Liver (tissue), 8 donors: ENCODE measurements at regions not wholly inside any gene's neighbourhood (a gene's known extent, or its start where the extent isn't known, plus 50 kb on each side); places are given as distances from the start of the nearest gene placed in this dataset.

ENCODE experiments used
- DNase-seq: peaks from one replicate; pipeline ENCODE4 v3.0.0-alpha.2; 2017; ENCODE audit warnings: low spot score
- H3K27ac ChIP-seq, 2 donors: one replicate each; pipeline ENCODE4 v1.7.0; 2013; ENCODE audit warnings: inconsistent platforms in 2 of 2, low read length in 2 of 2, control low read depth in 1 of 2, low read depth in 1 of 2, mild to moderate bottlenecking in 1 of 2
- H3K27me3 ChIP-seq, 4 donors: one replicate each; pipeline versions ENCODE4 v1.6.1 to v1.7.0; 2013; ENCODE audit warnings: low read length in 3 of 4, inconsistent platforms in 1 of 4, mild to moderate bottlenecking in 1 of 4, moderate library complexity in 1 of 4; ENCODE audit not compliant: control insufficient read depth in 4 of 4, insufficient read depth in 4 of 4
- H3K36me3 ChIP-seq, 4 donors: one replicate each; pipeline versions ENCODE4 v1.6.1 to v1.7.0; 2013; ENCODE audit warnings: low read length in 3 of 4, mild to moderate bottlenecking in 3 of 4, low read depth in 1 of 4, moderate library complexity in 1 of 4; ENCODE audit not compliant: control insufficient read depth in 4 of 4, insufficient read depth in 3 of 4
- H3K4me1 ChIP-seq, 4 donors: one replicate each; pipeline versions ENCODE4 v1.6.1 to v1.7.0; 2013; ENCODE audit warnings: low read length in 3 of 4, mild to moderate bottlenecking in 3 of 4, moderate library complexity in 1 of 4; ENCODE audit not compliant: control insufficient read depth in 4 of 4, insufficient read depth in 4 of 4
- H3K4me3 ChIP-seq, 3 donors: one replicate each; pipeline versions ENCODE4 v1.6.1 to v1.7.0; 2013; ENCODE audit warnings: low read length in 3 of 3, control low read depth in 1 of 3, low read depth in 1 of 3, mild to moderate bottlenecking in 1 of 3
- H3K9ac ChIP-seq, 2 donors: one replicate each; pipeline ENCODE4 v1.7.0; 2013; ENCODE audit warnings: low read length in 2 of 2, mild to moderate bottlenecking in 2 of 2, moderate library complexity in 2 of 2, control low read depth in 1 of 2, low read depth in 1 of 2
- H3K9me3 ChIP-seq, 4 donors: one replicate each; pipeline versions ENCODE4 v1.6.1 to v1.7.0; 2013; ENCODE audit warnings: low read length in 3 of 4; ENCODE audit not compliant: control insufficient read depth in 4 of 4
- ATF3 ChIP-seq: IDR thresholded peaks from 2 replicates; pipeline ENCODE4 v1.6.1; 2016; ENCODE audit warnings: antibody characterized with exemption
- CTCF ChIP-seq: fragments of 150-350 bp; IDR thresholded peaks from 2 replicates; pipeline ENCODE4 v1.5.1; 2017; ENCODE audit warnings: improper control_type of control experiment, low read depth, low read length; ENCODE audit not compliant: missing input control
- EGR1 ChIP-seq, 2 donors: IDR thresholded peaks; 2 replicates each; pipeline ENCODE4 v1.6.1; 2016 to 2018; ENCODE audit warnings: antibody characterized with exemption in 2 of 2, low read depth in 2 of 2
- FOXA1 ChIP-seq: IDR thresholded peaks from 2 replicates; pipeline ENCODE4 v1.6.1; 2016; ENCODE audit warnings: antibody characterized with exemption
- FOXA2 ChIP-seq: IDR thresholded peaks from 2 replicates; pipeline ENCODE4 v1.6.1; 2016; ENCODE audit warnings: antibody characterized with exemption
- HNF4A ChIP-seq, 2 donors: conservative IDR thresholded peaks; 2 replicates each; pipeline ENCODE4 v1.6.1; 2016; ENCODE audit warnings: antibody characterized with exemption in 2 of 2, mild to moderate bottlenecking in 2 of 2
- HNF4G ChIP-seq: IDR thresholded peaks from 2 replicates; pipeline ENCODE4 v1.6.1; 2016; ENCODE audit warnings: antibody characterized with exemption
- JUND ChIP-seq, 2 donors: IDR thresholded peaks; 2 replicates each; pipeline ENCODE4 v1.6.1; 2016; ENCODE audit warnings: antibody characterized with exemption in 2 of 2
- NR2F2 ChIP-seq: IDR thresholded peaks from 2 replicates; pipeline ENCODE4 v1.6.1; 2016; ENCODE audit warnings: antibody characterized with exemption
- RAD21 ChIP-seq, 2 donors: IDR thresholded peaks; 2 replicates each; pipeline ENCODE4 v1.6.1; 2016; ENCODE audit warnings: antibody characterized with exemption in 2 of 2, mild to moderate bottlenecking in 2 of 2
- REST ChIP-seq: IDR thresholded peaks from 2 replicates; pipeline ENCODE4 v1.6.1; 2016; ENCODE audit warnings: antibody characterized with exemption, mild to moderate bottlenecking
- RXRA ChIP-seq, 2 donors: IDR thresholded peaks; 2 replicates each; pipeline ENCODE4 v1.6.1; 2017 to 2018; ENCODE audit warnings: antibody characterized with exemption in 2 of 2, mild to moderate bottlenecking in 1 of 2
- SP1 ChIP-seq: IDR thresholded peaks from 2 replicates; pipeline ENCODE4 v1.6.1; 2018; ENCODE audit warnings: antibody characterized with exemption, mild to moderate bottlenecking
- TAF1 ChIP-seq: conservative IDR thresholded peaks from 2 replicates; pipeline ENCODE4 v1.6.1; 2016; ENCODE audit warnings: antibody characterized with exemption, mild to moderate bottlenecking
- YY1 ChIP-seq: IDR thresholded peaks from 2 replicates; pipeline ENCODE4 v1.6.1; 2016; ENCODE audit warnings: antibody characterized with exemption, mild to moderate bottlenecking
- ZBTB33 ChIP-seq: IDR thresholded peaks from 2 replicates; pipeline ENCODE4 v1.6.1; 2016; ENCODE audit warnings: antibody characterized with exemption
- WGBS: extraction: QIAGEN DNeasy Blood & Tissue Kit; methylation state at CpG from one replicate; pipeline ENCODE4 v1.1.7; 2013; 5-methylcytosine and 5-hydroxymethylcytosine counted together
- donor health status: healthy.
- donor health status: healthy.
- donor health status: healthy.
- donor health status: healthy.
- donor health status: healthy.

GRCh38 chr20:57818418-57819181, 108.8 kb upstream of the PMEPA1 start:
- Histone ChIP-seq H3K27me3 (peaks cover 0 to 5% (median 0%) of the 10 kb centered on the region in 4 donors), H3K4me3 (no peak overlapping the region), H3K36me3 (no peaks in the 10 kb centered on the region), H3K9ac (no peak overlapping the region), H3K4me1 (no peaks in the 10 kb centered on the region), H3K27ac (no peak overlapping the region), H3K9me3 (peaks cover 0 to 2% (median 0%) of the 10 kb centered on the region in 4 donors)
- 60% methylated on average over 12 of the region's 12 CpGs for WGBS
- no peak for DNase-seq
- TF ChIP-seq RAD21 (IDR thresholded peaks at IDR 0.05) (no peak), ATF3 (no peak), EGR1 (IDR thresholded peaks at IDR 0.05; ENCODE audit: low read depth in 2 of 2) (no peak), NR2F2 (no peak), FOXA1 (no peak), SP1 (no peak), TAF1 (no peak), YY1 (no peak), HNF4A (conservative IDR thresholded peaks at IDR 0.05) (no peak), REST (no peak), RXRA (IDR thresholded peaks at IDR 0.05) (no peak), ZBTB33 (no peak), JUND (IDR thresholded peaks at IDR 0.05) (no peak)

GRCh38 chr20:57815405-57815804, 105.6 kb upstream of the PMEPA1 start:
- H3K4me1 ChIP-seq: no peaks in the 10 kb centered on the region
- H3K4me3 ChIP-seq: no peak overlapping the region
- H3K27me3 ChIP-seq: peaks cover 0 to 5% (median 0%) of the 10 kb centered on the region in 4 donors
- no peak for DNase-seq
- TF ChIP-seq YY1: no peak
- no peak for TF ChIP-seq ATF3
- no peak for TF ChIP-seq FOXA1
- no peak for TF ChIP-seq HNF4A (conservative IDR thresholded peaks at IDR 0.05)
- TF ChIP-seq REST: no peak
- TF ChIP-seq CTCF: no peak
- no peak for TF ChIP-seq FOXA2
- TF ChIP-seq HNF4G: no peak
- no peak for TF ChIP-seq TAF1
- TF ChIP-seq RAD21 (IDR thresholded peaks at IDR 0.05): no peak
- TF ChIP-seq RXRA (IDR thresholded peaks at IDR 0.05): no peak
- H3K27ac ChIP-seq: no peak overlapping the region
- WGBS: 94% methylated on average over 4 of the region's 4 CpGs
- no peaks in the 10 kb centered on the region for H3K36me3 ChIP-seq
- peaks cover 0 to 2% (median 0%) of the 10 kb centered on the region in 4 donors for H3K9me3 ChIP-seq
- no peak overlapping the region for H3K9ac ChIP-seq
